ENCODE measurements at regions not wholly inside any gene's neighbourhood (a gene's known extent, or its start where the extent isn't known, plus 50 kb on each side); places are given as distances from the start of the nearest gene placed in this dataset.

DNA sequence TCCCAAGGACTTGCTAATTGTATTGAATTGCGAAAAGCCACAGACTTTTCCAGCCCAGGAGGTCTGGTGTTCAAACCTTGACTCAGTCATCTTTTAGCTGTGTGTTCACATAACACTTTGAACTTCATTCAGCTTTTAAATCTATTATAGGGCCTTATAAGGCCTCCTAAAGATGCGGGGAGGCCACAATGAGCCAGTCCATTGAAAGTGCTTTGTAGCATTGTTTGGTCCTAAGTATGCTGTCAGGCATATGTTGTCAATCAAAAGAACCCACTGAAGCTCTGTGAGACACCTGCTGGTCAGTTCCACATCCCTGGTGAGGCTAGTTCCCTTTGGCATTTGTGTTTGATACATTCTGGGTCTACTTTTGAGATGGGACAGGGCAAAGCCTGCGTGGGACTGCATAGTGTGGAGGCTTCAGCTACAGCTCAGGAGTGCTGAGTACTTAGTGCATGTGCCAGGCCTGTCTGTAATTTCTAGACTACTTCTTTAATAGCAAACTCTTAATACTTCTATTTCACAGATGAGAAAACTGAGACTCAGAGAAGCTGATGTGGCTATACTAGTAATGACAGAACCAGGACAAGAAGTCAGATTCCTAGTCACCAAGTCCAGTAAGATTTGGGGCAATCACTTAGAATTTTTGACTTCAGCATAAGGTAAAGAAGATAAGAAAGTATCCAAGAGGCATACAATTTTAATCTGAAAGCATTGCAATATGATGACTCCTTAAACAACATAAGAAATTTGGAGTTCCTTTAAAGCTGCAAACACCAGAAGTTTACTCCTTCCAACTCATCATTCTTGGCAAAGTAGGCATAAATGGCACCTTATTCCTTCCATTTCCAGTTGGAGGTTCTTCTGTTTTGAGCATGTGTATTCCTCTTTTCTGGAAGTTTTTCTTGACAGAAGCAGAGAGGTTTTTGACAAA lies 213.0 kb downstream of the PDCD6IP start:
- DNase-seq (ENCODE audit: low read depth in 2 of 3, low spot score in 1 of 3): no peak

DNA sequence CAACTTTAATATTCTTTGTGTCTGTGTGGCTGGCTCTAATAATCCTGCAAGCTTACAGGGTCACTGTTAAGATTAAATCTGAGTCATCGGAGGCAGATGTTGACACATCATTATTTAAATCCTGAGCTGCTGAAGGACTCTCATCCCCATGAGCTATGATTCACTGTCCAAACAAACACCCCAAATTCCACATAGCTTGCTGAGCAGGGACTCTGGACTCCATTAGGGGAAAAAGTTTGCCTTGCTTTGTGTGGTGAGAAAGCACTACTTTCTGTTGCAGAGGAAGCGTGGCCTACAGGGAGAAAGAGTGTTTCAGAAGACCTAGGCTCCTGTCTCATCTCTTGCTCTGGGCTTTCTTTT lies 213.7 kb downstream of the PDCD6IP start:
- DNase-seq (ENCODE audit: low read depth in 2 of 3, low spot score in 1 of 3): no peak

DNA sequence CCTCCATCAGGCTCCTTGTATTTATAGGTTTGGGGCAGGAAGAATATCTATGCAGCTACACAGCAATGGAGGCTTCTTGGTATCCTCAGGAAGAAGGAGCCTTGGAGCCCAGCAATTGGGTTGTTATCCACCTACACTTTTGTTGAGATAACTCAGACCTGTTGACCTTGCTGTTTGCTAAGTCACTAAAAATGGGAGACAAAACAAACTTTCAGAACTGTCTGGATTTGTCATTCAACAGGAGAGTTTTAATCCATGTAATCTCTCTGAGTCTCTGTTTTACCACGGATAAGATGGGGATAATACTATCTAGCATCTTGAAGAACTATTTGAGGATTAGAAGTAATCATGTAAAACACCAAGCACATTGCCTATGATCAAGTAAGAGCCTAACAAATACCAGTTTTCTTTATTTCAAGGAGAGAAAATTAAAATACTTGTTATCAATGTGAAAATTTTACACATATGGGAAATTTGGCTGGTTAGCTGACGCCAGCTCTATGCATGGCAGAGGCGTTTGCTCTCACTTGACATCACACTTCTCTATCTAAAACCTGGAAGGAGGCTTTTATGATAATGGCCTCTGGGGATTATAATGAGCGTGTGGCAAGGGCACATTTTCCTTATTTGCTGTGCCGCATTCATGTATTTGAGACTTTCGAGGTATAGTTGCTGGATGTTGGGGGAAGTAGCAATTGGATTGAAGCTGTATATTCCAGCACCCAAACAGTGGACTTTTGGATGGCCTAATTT lies 215.6 kb downstream of the PDCD6IP start:
- no peak for DNase-seq (ENCODE audit: low read depth in 2 of 3, low spot score in 1 of 3)

DNA sequence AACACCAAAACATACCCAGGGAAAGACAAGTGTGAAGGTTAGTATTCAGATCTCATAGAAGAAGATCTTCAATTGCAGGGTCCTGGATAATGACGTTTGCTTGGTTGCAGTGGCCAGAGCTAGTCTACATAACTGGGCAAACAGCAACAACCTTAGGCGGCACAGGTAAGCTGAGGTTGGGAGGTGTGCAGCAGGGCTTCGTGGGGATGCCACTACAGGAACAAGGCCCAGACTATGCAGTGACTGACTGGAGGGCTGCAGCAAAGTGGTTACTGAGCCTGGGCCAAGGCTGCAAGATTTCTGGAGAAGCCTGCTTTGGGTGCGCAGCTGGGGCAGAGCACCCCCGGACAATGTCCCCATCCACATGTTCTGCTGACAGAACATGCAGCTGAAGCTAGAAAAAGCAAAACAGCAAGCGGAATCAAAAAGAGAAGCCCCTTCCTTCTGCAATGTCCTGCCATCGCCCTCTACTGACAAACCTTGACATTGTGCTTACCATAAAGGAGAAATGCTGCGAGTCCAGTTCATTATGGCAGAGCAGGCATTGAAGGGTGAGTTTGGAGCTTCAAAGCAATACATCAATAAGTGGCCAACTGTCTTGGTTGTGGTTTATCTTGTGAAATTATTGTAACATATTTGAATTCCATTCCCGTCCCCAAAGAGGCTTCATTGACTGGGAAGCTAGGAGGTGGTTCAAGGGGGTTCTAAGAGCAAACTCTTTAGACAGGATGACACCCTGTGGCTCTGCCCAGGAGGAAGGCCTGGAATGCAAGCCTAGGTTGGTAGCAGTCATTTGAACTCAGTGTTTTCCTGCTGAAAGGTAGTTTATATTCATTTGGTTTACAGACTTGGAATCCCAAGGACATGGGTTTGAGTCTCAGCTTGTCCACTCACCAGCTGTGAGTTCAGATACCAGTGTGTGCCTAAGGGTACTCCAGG lies 217.0 kb downstream of the PDCD6IP start:
- no peak for DNase-seq (ENCODE audit: low read depth in 2 of 3, low spot score in 1 of 3)

DNA sequence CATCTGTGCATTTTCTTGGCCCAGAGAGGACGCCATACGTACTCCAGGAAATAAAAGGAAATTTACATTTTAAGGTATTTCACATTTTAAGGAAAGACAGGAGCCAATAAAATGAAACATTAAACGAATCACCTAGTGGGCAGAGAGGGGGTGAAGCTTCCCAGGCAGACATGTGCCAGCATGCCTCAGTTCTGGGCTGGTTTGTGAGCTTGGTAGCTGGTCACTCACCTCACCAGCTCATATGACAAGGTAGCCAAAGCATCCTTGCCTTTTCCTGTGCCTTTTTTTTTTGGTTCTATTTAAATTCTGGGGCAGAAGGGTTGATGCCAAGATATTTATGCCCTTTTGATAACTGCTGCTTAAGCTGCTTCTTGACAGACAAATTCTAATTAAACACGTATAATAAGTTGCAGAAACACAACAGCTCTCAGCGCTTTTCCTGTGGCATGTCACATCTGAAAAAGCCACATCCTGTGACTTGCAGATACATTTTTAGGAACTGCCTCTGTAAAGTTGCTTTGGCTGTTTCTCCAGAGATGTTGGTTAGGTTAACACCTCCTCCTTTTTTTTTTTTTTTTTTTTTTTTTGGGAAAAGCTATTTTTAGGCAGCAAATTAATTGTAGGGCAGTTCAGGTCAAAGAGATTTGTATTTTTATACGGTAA lies 218.6 kb downstream of the PDCD6IP start:
- no peak for DNase-seq (ENCODE audit: low read depth in 2 of 3, low spot score in 1 of 3)

DNA sequence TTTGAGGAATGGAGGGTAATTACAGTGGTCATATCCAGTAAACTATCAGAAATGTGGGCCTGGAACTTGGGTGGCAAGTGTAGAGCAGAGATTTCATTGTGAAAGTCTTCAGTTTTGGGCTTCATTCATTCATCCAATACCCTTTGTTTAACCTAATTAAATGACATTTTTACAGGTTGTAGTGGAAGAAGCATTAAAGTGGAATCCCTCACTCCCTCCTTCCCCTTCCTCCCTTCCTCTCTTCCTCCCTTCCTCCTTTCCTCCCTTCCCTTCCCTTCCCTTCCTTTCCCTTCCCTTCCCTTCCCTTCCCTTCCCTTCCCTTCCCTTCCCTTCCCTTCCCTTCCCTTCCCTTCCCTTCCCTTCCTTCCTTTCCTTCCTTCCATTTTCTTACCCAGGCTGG lies 219.3 kb downstream of the PDCD6IP start:
- no peak for DNase-seq (ENCODE audit: low read depth in 2 of 3, low spot score in 1 of 3)

DNA sequence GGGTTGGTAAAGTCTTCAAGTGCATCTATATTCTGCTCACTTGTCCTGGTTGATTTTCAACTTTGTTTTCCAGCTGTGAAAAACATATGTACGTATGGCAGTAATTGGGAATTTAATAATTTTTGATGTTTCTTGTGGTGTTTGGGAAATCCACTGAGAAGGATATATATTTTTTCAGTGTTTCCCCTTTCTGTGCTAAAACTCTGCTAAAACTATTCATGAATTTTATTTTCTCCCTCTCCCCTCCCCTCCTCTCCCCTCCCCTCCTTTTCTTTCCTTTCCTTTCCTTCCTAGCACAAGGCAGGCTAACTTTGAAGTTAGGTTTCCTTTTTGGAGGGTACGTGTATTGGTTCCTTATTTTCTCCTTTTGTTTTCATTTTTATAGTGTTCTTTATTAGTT lies 220.7 kb downstream of the PDCD6IP start:
- no peak for DNase-seq (ENCODE audit: low read depth in 2 of 3, low spot score in 1 of 3)

DNA sequence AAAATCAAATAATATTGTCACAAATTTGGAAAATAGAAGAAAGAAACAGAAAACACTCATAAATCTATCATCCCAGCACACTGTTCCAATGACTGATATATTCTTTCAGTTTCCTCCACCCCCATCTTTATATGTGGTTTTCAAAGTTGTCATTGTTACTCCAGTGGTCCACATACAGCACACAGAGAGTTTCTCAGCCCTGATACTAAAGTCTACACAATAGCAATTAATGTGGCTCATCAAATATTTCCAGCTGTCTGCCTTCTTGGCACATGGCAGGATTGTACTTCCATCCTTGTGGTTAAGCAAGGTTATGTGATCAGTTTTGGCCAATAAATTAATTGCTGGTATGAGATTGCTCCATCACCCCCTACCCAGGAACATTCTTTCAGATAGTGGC lies 221.7 kb downstream of the PDCD6IP start:
- DNase-seq (ENCODE audit: low read depth in 2 of 3, low spot score in 1 of 3): no peak

DNA sequence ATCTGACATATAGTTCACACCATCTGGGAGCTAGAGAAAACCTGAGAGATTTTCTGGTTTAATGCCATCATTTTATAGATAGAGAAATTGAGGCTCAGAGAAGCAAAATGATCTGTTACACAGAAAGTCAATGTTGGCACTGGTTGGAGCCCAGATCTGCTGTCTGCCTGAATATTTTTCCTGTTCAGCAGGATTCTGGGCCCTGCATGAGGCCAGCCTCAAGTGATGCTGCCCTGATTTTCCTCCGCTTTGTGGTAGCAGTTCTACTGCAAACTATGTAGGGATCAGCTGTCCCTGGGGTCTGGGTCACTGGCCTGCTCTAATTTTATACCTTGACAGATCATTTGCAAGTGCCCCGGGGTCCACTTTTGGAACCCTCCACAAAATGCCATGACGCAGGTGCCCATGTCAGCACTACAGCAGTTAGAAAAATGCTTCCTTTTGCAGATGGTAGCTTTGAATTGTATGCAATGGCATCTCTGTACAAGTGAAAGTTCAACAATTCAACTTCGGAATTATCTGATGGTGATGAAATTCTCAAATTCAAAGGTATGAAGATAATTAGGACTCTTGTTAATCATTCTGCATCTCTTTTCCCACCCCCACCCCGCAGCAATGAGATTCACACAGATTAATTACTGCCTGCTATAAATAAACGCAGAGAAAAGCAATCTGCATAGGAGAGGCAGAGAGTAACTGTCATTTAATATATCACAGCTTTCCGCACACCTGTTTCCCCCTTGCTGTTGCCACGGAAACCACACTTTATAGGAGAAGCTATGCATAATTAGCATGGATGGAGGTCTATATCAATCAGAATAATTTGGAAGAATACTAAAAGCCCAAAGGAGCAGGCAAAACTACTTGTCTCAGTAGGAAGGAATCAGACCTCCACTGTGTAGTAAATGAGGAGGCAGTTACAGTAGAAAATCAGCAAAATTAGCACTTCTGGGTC lies 222.6 kb downstream of the PDCD6IP start:
- no peak for DNase-seq (ENCODE audit: low read depth in 2 of 3, low spot score in 1 of 3)

DNA sequence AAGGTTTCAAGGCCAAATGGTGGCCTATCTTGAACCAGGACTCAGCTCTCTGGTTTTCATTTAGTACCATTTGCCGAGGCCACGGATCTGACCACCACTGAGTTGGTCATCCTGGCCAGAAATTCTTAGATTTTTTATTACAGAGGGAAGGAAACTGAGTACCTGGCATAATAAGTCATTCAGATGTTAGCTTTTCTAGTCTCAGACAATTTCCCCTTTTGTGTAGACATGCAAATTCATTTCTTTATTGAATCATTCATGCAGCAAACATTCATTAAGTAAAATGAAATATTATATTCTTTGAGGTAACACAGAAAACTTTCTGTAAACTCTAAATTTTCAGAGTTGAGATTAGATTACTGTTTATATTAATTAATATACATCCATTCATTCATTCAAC lies 223.7 kb downstream of the PDCD6IP start:
- DNase-seq (ENCODE audit: low read depth in 2 of 3, low spot score in 1 of 3): no peak

DNA sequence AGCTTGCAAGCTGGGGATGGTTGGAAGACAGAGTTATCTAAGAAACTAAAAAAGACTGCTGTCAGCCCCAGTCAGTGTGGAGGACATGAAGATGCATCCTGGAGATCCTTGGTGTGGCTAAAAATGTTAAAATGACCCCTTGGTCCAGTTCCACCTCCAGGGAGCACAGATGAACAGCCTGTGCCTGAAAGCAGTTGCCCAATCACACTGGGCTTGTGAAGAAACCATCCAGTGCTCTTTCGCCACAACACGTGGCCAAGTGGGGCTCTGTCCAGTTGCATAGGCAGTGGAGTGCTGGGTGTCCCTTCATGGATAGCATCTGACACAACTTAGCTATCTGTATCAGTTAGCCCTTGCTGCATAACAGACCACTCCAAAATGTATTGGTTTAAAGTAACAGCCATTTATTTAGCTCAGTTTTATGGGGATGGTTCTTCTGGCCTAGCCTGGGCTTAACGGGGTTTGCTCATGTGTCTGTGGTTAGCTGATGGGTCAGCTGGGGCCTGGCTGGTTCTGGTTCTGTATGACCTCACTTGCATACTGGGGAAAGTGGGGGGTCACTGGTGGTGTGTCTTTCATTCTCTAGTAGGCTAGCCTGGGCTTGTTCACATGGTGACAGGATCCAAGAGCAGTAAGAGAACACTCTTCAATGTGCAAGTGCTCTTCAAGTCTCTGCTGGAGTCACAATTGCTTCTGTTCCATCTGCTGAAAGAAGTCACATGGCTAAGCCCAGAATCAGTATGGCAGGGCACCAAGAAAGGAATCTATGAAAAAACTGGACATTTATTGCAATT lies 226.2 kb downstream of the PDCD6IP start:
- no peak for DNase-seq (ENCODE audit: low read depth in 2 of 3, low spot score in 1 of 3)

DNA sequence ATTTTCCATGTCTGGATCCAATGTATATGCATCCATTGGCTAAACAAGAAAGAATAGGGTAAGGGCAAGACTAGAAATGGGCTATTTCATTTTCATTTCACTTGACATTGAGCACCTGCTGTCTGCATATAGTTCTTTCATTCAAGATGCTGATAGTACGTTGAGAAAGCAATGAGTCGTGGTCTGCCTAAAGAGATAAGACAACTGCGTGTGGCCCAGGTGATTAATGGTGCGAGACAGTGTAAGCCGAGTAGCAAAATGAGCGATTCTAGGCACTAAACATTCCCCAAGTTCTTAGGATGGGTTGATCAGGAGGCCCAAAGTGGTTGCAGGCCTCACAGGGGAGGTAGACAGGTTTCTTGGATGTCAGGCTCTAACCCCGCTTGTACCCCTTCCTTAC lies 235.4 kb downstream of the PDCD6IP start:
- no peak for DNase-seq (ENCODE audit: low read depth in 2 of 3, low spot score in 1 of 3)

DNA sequence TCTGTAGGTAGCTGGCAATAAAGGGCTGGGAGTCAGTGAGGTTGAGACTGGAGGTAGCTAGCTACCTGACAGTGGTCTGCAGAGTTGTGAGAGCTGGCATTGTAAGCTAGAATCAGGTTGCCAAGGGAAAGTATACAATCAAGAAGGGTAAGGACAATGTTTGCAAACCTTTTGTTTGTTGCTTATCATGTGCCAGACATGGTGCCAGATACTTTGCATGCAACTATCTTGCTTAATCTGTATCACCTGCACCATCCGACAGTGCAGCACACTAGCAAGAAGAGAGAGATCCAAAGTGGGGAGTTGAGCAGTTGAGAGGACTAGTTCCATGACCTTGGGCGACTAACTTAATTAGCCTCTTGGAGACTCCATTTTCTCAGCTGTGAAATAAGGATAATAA lies 236.4 kb downstream of the PDCD6IP start:
- DNase-seq (ENCODE audit: low read depth in 2 of 3, low spot score in 1 of 3): no peak

DNA sequence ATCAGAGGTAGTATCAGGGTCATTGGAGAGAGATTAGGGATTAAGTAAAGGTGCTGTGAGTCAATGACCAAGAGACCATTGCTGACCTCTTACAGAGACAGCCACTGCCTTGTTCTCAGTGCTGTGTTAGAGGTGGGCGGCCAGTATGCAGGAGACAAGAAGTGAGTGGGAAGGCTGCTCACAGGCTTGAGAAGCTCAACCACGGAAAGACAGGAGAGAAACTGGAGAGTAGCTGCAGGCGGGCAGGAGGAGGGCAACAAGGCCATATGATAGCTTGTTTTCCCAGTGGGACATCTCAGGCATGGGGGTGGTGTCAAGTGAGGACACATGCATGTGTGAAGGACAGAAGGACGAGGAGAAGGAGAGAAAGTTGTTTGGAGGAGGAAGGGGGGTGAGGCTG lies 237.3 kb downstream of the PDCD6IP start:
- no peak for DNase-seq (ENCODE audit: low read depth in 2 of 3, low spot score in 1 of 3)

DNA sequence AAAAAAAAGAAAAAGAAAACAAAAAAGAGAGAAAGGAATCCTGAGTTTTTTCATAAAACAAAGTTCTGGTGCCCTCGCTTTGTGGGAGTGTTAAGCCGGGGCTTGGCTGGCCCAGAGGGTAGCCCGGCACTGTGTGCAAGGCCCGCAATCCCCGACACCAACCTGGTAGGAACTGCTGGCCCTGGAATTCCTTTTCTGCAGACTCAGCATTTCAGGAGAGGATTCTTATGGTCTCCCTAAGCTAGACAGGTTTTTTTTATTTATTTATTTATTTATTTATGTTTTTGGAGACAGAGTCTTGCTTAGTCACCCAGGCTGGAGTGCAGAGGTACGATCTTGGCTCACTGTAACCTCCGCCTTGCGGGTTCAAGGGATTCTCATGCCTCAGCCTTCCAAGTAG lies 238.8 kb downstream of the PDCD6IP start:
- no peak for DNase-seq (ENCODE audit: low read depth in 2 of 3, low spot score in 1 of 3)

DNA sequence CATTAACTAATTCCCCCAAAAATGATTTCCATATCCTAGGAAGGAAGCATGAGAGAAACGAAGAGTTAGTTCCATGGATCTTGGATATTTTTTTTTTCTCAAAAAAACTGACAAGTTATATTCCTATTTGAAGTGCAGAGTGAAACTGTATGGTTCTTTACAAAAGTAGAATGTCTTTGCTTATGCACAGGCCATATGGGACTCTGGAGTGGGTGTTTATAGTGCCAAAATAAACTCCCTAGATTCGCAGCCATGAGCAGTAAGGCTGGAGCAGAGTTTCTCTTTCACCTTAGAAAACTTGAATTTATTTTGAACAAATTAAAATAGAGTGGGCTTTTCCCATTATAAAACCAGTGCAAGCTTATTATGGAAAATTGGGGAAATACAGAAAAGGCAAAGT lies 239.7 kb downstream of the PDCD6IP start:
- no peak for DNase-seq (ENCODE audit: low read depth in 2 of 3, low spot score in 1 of 3)

DNA sequence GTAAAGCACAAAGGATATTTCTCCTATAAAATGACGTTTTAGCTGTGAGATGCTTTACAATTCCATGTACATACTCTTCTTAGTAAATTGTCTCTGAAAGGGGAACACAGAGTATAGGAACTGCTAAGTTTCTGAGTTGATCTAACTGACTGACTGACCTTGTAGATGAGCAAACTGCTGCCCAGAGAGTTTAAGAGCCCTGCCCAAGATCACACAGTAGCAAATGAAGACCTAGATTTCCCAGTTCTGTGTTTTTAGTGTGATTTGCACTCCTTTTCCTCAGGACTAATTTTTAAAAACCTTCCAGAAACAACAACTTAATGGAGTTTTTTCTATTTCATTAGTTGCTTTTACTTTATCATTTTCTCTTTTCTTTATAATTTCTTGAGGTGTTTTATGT lies 247.7 kb downstream of the PDCD6IP start:
- DNase-seq (ENCODE audit: low read depth in 2 of 3, low spot score in 1 of 3): no peak

DNA sequence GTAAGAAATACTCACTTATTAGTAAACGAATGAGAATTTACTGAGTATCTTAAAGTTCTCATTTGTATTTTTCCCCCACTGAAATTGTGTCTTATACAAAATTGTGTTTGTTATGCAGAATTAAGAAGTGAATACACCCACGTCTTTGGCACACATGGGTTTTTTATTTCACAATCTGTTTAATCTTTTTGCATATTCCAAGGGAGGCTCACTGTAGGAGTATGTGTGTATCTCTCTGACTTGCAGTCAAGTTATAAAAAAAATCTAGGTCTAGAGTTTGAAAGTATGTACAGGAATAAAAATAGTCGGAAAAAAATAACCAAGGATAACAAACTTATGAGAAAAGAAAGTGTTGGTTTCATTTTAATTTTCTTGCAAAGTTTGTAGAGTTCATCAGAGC lies 255.2 kb downstream of the PDCD6IP start:
- no peak for DNase-seq (ENCODE audit: low read depth in 2 of 3, low spot score in 1 of 3)

Data from stimulated activated CD4-positive, alpha-beta T cell treated with anti-CD3 and anti-CD28 coated beads, Interleukin-12 subunit alpha, Interleukin-12 subunit beta, amount 100 ng/mL, for 48 hours (primary cell).